Motor neuron (in vitro differentiated cells): ENCODE measurements at regions not wholly inside any gene's neighbourhood (a gene's known extent, or its start where the extent isn't known, plus 50 kb on each side); places are given as distances from the start of the nearest gene placed in this dataset.

ENCODE experiments used
- ATAC-seq, 8 experiments: fragments of 200-7000 bp; cut with Tn5 transposase; replicated peaks in 6 of 8; 2 replicates each; pipeline ENCODE4 v1.8.0; 2021; ENCODE audit warnings: mild to moderate bottlenecking in 8 of 8, moderate library complexity in 8 of 8
- H3K27ac ChIP-seq, 2 donors: fragments of 250-450 bp; sonication (Bioruptor Pico); 2 replicates each; pipeline ENCODE4 v1.9.0; 2021; ENCODE audit warnings: antibody characterized with exemption in 2 of 2, mild to moderate bottlenecking in 2 of 2, moderate library complexity in 1 of 2
- H3K4me1 ChIP-seq, 2 donors: fragments of 250-450 bp; sonication (Bioruptor Pico); replicated peaks in 1 of 2; 2 replicates each; pipeline ENCODE4 v1.6.1; 2021; ENCODE audit warnings: antibody characterized with exemption in 2 of 2, mild to moderate bottlenecking in 2 of 2, moderate library complexity in 1 of 2
- H3K4me3 ChIP-seq, 5 donors: fragments of 250-450 bp; sonication (Bioruptor Pico); 2 replicates each; pipeline ENCODE4 v1.9.0; 2021; ENCODE audit warnings: antibody characterized with exemption in 5 of 5, mild to moderate bottlenecking in 5 of 5, moderate library complexity in 4 of 5
- WGBS, 10 experiments: fragments of 450-650 bp; shearing (Covaris generic); methylation state at CpG; one replicate each; pipeline ENCODE4 v1.0.0; 2022; 5-methylcytosine and 5-hydroxymethylcytosine counted together
- in situ Hi-C, 9 experiments: fragments of 400-800 bp; cut with MboI; loops; one replicate each; pipeline ENCODE4 v1.15.0; 2021; ENCODE audit warnings: low sequenced_read_pairs in 9 of 9, low pct_unique_long_range_greater_than_20kb in 2 of 9; ENCODE audit not compliant: unreplicated experiment in 9 of 9

DNA sequence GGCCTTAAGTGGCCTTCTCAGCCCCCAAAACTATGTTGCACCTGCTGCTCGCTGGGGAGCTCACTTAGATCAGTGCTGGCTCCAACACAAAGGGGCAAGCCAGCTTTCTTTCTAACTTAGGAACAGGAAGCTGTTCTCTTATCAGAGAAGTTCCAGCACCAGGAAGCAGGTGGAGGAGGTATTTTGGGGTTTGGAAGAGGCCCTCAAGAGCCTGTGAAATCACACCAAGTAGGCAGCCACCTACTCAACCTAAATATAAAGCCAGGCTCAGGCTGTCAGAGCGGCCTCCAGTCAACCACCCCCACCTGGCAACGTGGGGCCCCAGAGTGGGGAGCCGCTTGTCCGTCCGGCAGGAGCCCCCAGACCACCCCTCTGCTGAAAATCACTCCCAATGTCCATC, 152.8 kb downstream of the OLFM1 start:
- in situ Hi-C loops = no loop called here
- H3K27ac ChIP-seq = no peak overlapping the region
- H3K4me1 ChIP-seq = peaks cover 7 to 19% of the 10 kb centered on the region in 2 donors
- H3K4me3 ChIP-seq = no peak overlapping the region
- ATAC-seq = no peak
- 14 to 92% (median 30%) methylated on average over 1 to 5 of the region's 6 CpGs; no CpG with 5 or more reads in 5 of the 10 experiments for WGBS, 10 experiments

DNA sequence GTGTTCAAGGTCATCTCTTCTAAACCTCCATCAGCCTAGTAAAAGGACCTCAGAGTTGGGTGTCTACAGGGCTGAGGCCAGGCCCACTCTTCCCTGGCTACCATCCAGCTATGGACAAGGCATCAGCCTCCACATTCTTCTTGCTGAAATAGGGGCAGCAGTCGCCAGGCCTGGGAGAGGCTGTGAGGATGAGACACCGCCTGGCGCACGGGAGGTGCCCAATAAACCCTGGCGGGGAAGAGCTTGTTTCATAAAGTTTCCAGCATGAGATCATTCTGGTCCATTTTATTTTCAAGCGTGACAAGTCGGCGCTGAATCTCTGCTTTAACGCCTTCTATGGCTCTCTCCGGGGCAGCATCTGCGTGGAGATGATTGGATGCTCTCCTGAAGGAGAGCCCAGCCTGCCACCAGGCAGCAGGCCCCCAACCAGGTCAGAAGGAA, 153.4 kb downstream of the OLFM1 start:
- WGBS, 10 experiments = 60 to 100% (median 83%) methylated on average over 1 to 8 of the region's 11 CpGs; no CpG with 5 or more reads in 2 of the 10 experiments
- ATAC-seq = peak in 1 of 8 experiments; percentile 16

GRCh38 chr9:135241381-135242048, 154.0 kb downstream of the OLFM1 start:
- peak in 3 of 8 experiments; percentile 9 to 27 (median 23) for ATAC-seq
- Histone ChIP-seq H3K4me1 (peaks cover 7 to 19% of the 10 kb centered on the region in 2 donors), H3K4me3 (no peak overlapping the region), H3K27ac (no peak overlapping the region)
- 51 to 93% (median 63%) methylated on average over 4 to 7 of the region's 19 CpGs; no CpG with 5 or more reads in 6 of the 10 experiments for WGBS, 10 experiments
- in situ Hi-C loops = no loop called here

More for the DNA sequence above, 153.4 kb downstream of the OLFM1 start:
- Histone ChIP-seq H3K4me1 (peaks cover 7 to 19% of the 10 kb centered on the region in 2 donors), H3K27ac (no peak overlapping the region), H3K4me3 (no peak overlapping the region)
- in situ Hi-C loops = no loop called here

DNA sequence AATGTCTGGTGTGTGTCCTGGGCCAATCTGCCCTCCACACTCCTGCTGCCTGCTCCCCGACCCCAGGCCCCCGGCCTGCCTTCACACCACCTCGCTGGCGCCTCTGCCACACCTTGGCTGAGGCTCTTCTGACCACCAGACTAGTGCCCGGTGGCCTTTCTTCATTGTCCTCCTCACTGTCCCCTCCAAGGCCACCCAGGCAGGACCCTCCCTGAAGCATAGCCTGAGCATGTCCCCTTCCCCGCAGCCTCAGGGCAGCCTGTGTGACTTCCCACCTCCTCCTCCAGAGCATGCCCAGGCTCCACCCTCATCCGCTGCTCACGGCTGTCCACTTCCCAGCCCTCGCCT, 154.6 kb downstream of the OLFM1 start:
- H3K27ac ChIP-seq = no peak overlapping the region
- peaks cover 7 to 19% of the 10 kb centered on the region in 2 donors for H3K4me1 ChIP-seq
- WGBS, 10 experiments = 80% methylated on average over 1 of the region's 9 CpGs; no CpG with 5 or more reads in 9 of the 10 experiments
- in situ Hi-C loops = no loop called here
- H3K4me3 ChIP-seq = no peak overlapping the region
- peak in 5 of 8 experiments; percentile 29 to 54 (median 37) for ATAC-seq

DNA sequence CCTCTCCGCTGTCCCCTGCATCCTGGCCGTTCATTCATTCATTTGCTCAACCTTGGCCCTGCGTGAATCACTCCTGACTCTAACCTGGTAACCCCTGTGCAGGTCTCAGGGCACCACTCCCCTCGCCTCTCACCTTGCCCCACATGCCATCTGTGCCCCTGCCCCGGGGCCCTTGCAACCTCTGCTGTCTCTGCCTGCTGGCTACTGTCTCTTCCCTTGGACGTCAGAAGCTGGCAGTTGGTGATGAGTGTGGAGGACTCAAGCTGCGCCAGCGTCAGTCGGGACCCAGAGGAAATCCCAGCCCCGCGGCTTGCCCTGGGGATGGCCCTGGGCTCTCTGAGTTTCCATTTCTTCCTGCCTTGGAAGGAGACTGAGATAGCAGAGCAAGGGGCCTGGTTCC, 154.9 kb downstream of the OLFM1 start:
- peak in 3 of 8 experiments; percentile 6 to 20 (median 17) for ATAC-seq
- WGBS, 10 experiments = 0 to 100% (median 8%) methylated on average over 1 to 2 of the region's 11 CpGs; no CpG with 5 or more reads in 7 of the 10 experiments
- H3K27ac ChIP-seq = no peak overlapping the region
- peaks cover 7 to 19% of the 10 kb centered on the region in 2 donors for H3K4me1 ChIP-seq
- no peak overlapping the region for H3K4me3 ChIP-seq
- in situ Hi-C loops = no loop called here

DNA sequence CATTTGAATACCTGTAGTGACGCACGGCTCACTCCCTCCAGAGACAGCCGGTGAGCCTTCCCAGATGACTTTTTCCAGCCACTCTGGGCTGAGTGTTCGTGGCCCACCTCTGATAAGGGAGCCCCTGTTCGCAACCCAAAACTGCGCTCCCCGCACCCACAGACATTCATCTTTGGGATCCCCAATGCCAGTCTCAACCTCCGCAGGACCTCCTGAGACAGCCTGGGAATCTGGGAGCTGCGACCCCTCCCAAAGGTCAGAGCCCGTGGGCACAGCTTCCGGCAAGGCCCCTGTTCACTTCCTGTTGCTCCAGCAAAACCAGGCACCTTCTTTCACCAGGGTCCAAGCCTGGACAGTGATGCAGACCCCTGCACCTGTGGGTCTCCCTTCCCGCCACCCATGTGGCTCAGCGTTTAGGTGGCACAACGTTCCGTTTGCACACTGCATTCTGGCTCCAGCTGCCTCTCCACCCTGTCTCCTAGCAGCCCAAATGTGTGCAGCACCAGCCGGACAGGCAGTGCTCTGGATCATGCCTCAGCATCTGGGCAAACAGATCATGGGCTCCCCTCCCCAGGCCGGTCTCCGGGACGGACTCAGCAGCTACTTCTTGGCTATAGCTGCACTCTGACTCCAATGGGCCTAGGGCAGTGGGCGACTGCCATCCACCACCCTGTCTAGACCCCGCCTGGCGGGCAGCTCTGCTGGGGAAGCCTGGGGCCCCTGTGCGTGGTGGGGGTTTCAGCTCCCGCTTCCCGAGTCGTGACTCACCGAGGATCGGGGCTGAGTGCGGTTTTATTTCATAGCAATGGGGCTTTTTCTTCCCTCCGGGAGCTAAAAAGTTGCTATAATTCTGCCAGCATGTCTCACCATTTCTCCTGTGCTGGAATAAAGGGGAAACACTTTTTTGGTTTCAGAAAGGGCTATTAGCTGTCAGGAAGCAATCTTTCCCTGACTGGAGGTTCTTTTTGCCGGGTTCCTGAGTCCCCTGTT, 156.0 kb downstream of the OLFM1 start:
- Histone ChIP-seq H3K4me1 (peaks cover 7 to 24% of the 10 kb centered on the region in 2 donors), H3K27ac (no peak overlapping the region), H3K4me3 (no peak overlapping the region)
- ATAC-seq = peak in 3 of 8 experiments; percentile 21 to 71 (median 50)
- 20 to 93% (median 82%) methylated on average over 2 to 18 of the region's 31 CpGs; no CpG with 5 or more reads in 2 of the 10 experiments for WGBS, 10 experiments
- in situ Hi-C loops = no loop called here

DNA sequence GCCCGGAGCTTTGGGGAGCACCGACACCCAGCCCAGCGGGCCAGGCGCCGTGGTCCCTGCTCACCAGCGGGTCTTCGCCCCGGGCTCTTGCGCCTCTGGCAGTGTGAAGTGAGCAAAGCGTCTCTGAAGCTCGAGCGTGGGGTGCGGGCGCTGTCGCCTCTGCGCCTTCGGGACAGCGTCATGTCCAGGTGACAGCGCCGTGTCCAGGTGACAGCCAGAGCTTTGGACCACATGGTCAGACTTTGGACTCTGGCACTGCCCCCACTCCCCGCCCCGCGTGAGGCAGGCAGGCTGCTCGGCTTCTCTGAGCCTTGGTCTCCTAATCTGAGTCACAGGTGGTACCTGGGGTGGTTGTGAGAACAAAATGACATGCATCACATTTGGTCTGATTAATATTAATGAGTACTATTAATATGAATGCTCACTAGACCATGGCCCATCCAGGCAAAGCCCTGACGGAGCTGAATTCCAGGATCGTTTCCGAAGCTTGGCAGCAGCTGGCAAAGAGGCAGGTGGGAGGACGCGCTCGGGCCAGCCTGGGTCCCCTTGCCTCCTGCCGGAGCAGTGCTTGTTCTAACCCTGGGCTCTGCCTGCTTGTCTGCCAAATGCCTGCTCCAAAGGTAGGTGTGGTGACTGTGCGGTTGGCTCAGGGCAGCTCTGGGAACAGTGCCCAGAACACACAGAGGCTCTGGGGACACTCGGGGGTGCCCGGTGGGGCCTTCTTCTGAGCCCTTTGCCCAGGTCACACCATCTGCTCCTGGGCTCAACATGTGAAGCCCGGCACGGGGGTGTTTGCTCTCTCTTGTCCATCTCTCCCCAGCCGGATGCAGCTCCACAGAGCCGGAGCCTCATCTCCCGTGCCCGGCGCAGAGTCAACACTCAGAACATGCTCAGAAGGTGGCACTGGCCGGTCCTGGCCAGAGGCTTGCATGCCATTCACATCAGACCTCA, 157.1 kb downstream of the OLFM1 start:
- 40 to 100% (median 88%) methylated on average over 1 to 16 of the region's 42 CpGs; no CpG with 5 or more reads in 4 of the 10 experiments for WGBS, 10 experiments
- no peak for ATAC-seq
- H3K4me3 ChIP-seq = no peak overlapping the region
- no peak overlapping the region for H3K27ac ChIP-seq
- in situ Hi-C loops = no loop called here
- peaks cover 7 to 25% of the 10 kb centered on the region in 2 donors for H3K4me1 ChIP-seq

GRCh38 chr9:135245482-135246247, 158.2 kb downstream of the OLFM1 start:
- 33 to 95% (median 83%) methylated on average over 2 to 14 of the region's 22 CpGs; no CpG with 5 or more reads in 3 of the 10 experiments for whole genome bisulfite sequencing, 10 experiments
- H3K4me1 ChIP-seq = peaks cover 6 to 25% of the 10 kb centered on the region in 2 donors
- no peak overlapping the region for H3K4me3 ChIP-seq
- no peak for ATAC-seq
- in situ Hi-C loops = no loop called here
- no peak overlapping the region for H3K27ac ChIP-seq

DNA sequence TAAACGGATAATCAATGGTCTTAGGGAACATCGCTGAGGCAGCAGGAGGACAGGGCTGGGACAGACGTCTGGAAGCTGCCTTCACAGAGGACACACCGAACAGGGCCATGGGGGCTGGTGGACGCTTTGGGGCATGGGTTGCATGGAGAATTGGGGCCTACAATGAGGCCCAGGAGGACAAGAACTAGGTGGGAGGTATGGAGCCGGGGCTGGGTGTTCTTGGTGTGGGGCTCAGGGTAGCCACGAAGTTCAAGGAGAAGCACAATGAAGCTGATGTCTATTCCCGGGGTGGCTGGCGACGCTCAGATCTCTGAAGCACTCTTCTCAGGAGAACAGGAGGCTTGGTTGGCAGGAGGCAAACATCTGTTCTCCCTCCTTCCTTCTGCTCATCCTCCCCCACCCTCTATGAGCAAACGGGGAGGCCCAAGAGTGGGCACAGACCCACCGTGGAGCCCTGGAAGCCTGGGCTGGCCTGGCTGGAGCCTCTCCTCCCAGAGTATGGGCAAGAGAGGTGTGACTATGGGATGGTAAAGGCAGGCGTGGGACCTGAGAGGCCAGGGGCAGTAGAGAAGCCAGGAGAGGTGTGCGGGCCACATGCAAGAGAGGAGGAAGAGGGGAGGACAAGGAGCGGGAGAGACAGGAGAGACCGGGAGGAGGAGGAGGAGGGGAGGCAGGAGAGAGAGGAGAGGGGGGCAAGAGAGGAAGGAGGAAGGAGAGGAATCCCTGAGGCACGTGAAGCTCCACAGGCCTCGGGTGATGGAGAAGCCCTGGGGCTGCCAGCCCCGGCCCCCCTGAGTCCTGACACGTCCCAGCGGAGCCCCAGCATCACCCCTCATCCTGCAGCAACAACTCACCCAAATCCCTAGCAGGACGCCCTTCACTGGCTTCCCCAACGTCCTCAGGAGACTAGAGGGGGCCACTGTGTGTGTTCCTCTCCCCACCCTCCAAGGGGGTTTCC, 159.1 kb downstream of the OLFM1 start:
- H3K4me3 ChIP-seq = no peak overlapping the region
- H3K27ac ChIP-seq = no peak overlapping the region
- WGBS, 10 experiments = 6 to 86% (median 32%) methylated on average over 1 to 8 of the region's 23 CpGs; no CpG with 5 or more reads in 4 of the 10 experiments
- ATAC-seq = peak in 1 of 8 experiments; percentile 19
- H3K4me1 ChIP-seq = peaks cover 0 to 25% of the 10 kb centered on the region in 2 donors
- in situ Hi-C loops = no loop called here

DNA sequence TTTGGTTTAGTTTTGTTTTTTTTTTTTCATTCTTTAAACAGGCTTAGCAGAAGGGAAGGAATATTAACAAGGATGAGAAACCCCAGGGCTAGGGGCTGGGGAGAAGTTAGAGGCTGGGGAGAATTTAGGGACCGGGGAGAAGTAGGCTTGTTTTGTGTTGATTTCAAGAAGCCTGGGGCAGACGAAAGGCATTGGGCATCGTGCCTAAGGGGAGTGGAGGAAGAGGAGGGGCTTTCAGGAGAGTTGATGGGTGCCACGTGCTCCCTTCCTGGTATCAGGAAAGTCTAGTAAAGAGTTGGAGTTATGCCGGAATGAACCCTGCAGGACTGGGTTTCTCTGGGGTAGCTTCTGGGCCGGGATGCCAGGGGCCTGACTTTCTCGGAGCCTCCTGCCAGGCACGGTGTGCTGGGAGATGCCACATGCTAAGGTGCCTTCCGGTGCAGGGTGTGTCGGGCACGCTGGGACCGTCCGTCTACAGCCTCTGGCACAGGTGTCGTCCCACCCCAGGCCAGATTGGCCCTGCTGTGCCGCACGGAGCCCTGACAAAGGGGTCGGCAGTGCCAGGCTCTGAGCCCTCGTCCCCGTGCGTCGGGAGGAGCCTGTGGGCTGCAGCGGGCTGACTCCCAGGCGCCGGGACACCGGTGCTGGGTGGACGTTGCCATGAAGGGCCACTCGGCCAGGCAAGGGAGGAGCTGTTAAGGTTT, 159.9 kb downstream of the OLFM1 start:
- Histone ChIP-seq H3K4me3 (no peak overlapping the region), H3K27ac (no peak overlapping the region), H3K4me1 (peaks cover 5 to 25% of the 10 kb centered on the region in 2 donors)
- 20 to 100% (median 70%) methylated on average over 1 to 5 of the region's 27 CpGs; no CpG with 5 or more reads in 2 of the 10 experiments for WGBS, 10 experiments
- in situ Hi-C loops = no loop called here
- ATAC-seq = peak in 1 of 8 experiments; percentile 29
